Endothelial cell of umbilical vein (primary cell): ENCODE measurements at regions not wholly inside any gene's neighbourhood (a gene's known extent, or its start where the extent isn't known, plus 50 kb on each side); places are given as distances from the start of the nearest gene placed in this dataset.

Experiments
- CTCF ChIP-seq, 2 donors: IDR thresholded peaks; 1 replicate in 1 of 2; 2 replicates in 1 of 2; pipeline ENCODE4 v1.5.1; 2011; ENCODE audit warnings: low read length in 2 of 2, mild to moderate bottlenecking in 2 of 2, moderate library complexity in 2 of 2, control low read depth in 1 of 2, inconsistent platforms in 1 of 2, low read depth in 1 of 2; ENCODE audit not compliant: insufficient read depth in 1 of 2; ENCODE audit errors: extremely low read depth in 1 of 2
- EZH2 ChIP-seq: IDR thresholded peaks from 2 replicates; pipeline ENCODE4 v1.6.1; 2012; ENCODE audit warnings: borderline replicate concordance, low read depth, mild to moderate bottlenecking, moderate library complexity, low read length, inconsistent platforms; ENCODE audit not compliant: severe bottlenecking
- FOS ChIP-seq: IDR thresholded peaks from 2 replicates; pipeline ENCODE4 v1.6.1; 2011; ENCODE audit warnings: mild to moderate bottlenecking, low read length, moderate library complexity, borderline replicate concordance; ENCODE audit not compliant: insufficient read depth
- GATA2 ChIP-seq: IDR thresholded peaks from 2 replicates; pipeline ENCODE4 v1.7.0; 2011; ENCODE audit warnings: low read depth, mild to moderate bottlenecking, moderate library complexity, mixed read lengths, low read length; ENCODE audit not compliant: insufficient read length, insufficient read depth
- JUN ChIP-seq: IDR thresholded peaks from 2 replicates; pipeline ENCODE4 v1.6.1; 2011; ENCODE audit warnings: borderline replicate concordance, low read depth; ENCODE audit not compliant: insufficient read length, insufficient read depth
- MAX ChIP-seq: IDR thresholded peaks from 2 replicates; pipeline ENCODE4 v1.6.1; 2011; ENCODE audit not compliant: insufficient read depth, insufficient read length
- MYC ChIP-seq: IDR thresholded peaks from one replicate; pipeline ENCODE4 v1.6.1; 2011; ENCODE audit warnings: mild to moderate bottlenecking, low read depth, low read length
- POLR2A ChIP-seq: IDR thresholded peaks from 2 replicates; pipeline ENCODE4 v1.6.1; 2012; ENCODE audit warnings: low read depth, mild to moderate bottlenecking, control low read depth, low read length
- POLR2AphosphoS5 ChIP-seq: IDR thresholded peaks from 2 replicates; pipeline ENCODE4 v1.6.1; 2012; ENCODE audit warnings: low read depth, mild to moderate bottlenecking, control low read depth, low read length, moderate library complexity; ENCODE audit not compliant: insufficient read depth

- TF ChIP-seq CTCF (IDR thresholded peaks at IDR 0.05; ENCODE audit: extremely low read depth in 1 of 2, insufficient read depth in 1 of 2, low read depth in 1 of 2, low read length in 2 of 2) (no peak), POLR2A (no peak), EZH2 (no peak), MAX (no peak), POLR2AphosphoS5 (no peak), MYC (no peak), FOS (no peak), JUN (no peak), GATA2 (no peak)
Measured at GRCh38 chr14:61884711-61885110, 122.5 kb downstream of the SNAPC1 start.
